ENCODE measurements at regions not wholly inside any gene's neighbourhood (a gene's known extent, or its start where the extent isn't known, plus 50 kb on each side); places are given as distances from the start of the nearest gene placed in this dataset.

- Histone ChIP-seq H2AFZ (ENCODE audit: low read depth, low read length) (no peak overlapping the region), H3K27me3 (ENCODE audit: control insufficient read depth in 2 of 2, insufficient read depth in 2 of 2, low read length in 2 of 2) (no peaks in the 10 kb centered on the region), H4K20me1 (replicated peaks; ENCODE audit: control insufficient read depth, insufficient read depth, low read length) (no peaks in the 10 kb centered on the region), H3K27ac (ENCODE audit: extremely low read depth, low read depth, low read length) (no peak overlapping the region), H3K4me3 (no peak overlapping the region), H3K9me3 (replicated peaks; ENCODE audit: control insufficient read depth, insufficient read depth, low read depth, low read length) (no peaks in the 10 kb centered on the region; the same call in 1 of the 2 replicates), H3K9ac (ENCODE audit: insufficient read depth in 1 of 2, low read depth in 2 of 2, low read length in 2 of 2) (no peak overlapping the region), H3K9me1 (ENCODE audit: control insufficient read depth, insufficient read depth, low read length) (no peaks in the 10 kb centered on the region), H3K4me2 (ENCODE audit: insufficient read depth, low read length) (no peak overlapping the region), H3K4me1 (replicated peaks in 1 of 2; ENCODE audit: control insufficient read depth in 2 of 2, insufficient read depth in 2 of 2, low read length in 2 of 2) (no peaks in the 10 kb centered on the region), H3K36me3 (ENCODE audit: control insufficient read depth, insufficient read depth, low read length) (no peaks in the 10 kb centered on the region), H3K79me2 (ENCODE audit: control insufficient read depth, insufficient read depth, low read length) (no peaks in the 10 kb centered on the region)
- DNase-seq (ENCODE audit: extremely low read depth in 1 of 4, low spot score in 3 of 4) (no peak), ATAC-seq (no peak), FAIRE-seq (no peak)
- CTCF ChIA-PET (ENCODE audit: low intra/inter-chr PET ratio): no interaction called here
- in situ Hi-C loops (cut with MboI) (no loop called here), intact Hi-C loops (cut with micrococcal nuclease) (no loop called here)
- no peak for TF ChIP-seq TAF1 (IDR thresholded peaks at IDR 0.05; ENCODE audit: control insufficient read depth, extremely low read depth, insufficient read depth, low read length, severe bottlenecking)
- no peak for TF ChIP-seq RAD21 (CRISPR knock-in tag; conservative IDR thresholded peaks at IDR 0.05 in 1 of 2, IDR thresholded peaks at IDR 0.05 in 1 of 2)
- no peak for TF ChIP-seq MTA3 (IDR thresholded peaks at IDR 0.05; ENCODE audit: borderline replicate concordance)
- TF ChIP-seq ZFP30 (CRISPR knock-in tag; IDR thresholded peaks at IDR 0.05; ENCODE audit: borderline replicate concordance): no peak
- no peak for TF ChIP-seq TAL1 (IDR thresholded peaks at IDR 0.05)
- no peak for TF ChIP-seq EZH2 (IDR thresholded peaks at IDR 0.05; ENCODE audit: borderline replicate concordance, low read depth, low read length)
- no peak for TF ChIP-seq NR2C2 (CRISPR knock-in tag; IDR thresholded peaks at IDR 0.05)
- TF ChIP-seq NR2C2 (tag; IDR thresholded peaks at IDR 0.05): no peak
- TF ChIP-seq, protein P1, sequence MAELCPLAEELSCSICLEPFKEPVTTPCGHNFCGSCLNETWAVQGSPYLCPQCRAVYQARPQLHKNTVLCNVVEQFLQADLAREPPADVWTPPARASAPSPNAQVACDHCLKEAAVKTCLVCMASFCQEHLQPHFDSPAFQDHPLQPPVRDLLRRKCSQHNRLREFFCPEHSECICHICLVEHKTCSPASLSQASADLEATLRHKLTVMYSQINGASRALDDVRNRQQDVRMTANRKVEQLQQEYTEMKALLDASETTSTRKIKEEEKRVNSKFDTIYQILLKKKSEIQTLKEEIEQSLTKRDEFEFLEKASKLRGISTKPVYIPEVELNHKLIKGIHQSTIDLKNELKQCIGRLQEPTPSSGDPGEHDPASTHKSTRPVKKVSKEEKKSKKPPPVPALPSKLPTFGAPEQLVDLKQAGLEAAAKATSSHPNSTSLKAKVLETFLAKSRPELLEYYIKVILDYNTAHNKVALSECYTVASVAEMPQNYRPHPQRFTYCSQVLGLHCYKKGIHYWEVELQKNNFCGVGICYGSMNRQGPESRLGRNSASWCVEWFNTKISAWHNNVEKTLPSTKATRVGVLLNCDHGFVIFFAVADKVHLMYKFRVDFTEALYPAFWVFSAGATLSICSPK (IDR thresholded peaks at IDR 0.05; ENCODE audit: borderline replicate concordance): no peak
- TF ChIP-seq ZNF174 (CRISPR knock-in tag; IDR thresholded peaks at IDR 0.05): no peak
- TF ChIP-seq TFAM (CRISPR knock-in tag; conservative IDR thresholded peaks at IDR 0.05): no peak
- TF ChIP-seq HDAC2 (IDR thresholded peaks at IDR 0.05): no peak
- no peak for TF ChIP-seq ZNF583 (CRISPR knock-in tag; IDR thresholded peaks at IDR 0.05)
- TF ChIP-seq ZNF436 (CRISPR knock-in tag; IDR thresholded peaks at IDR 0.05): no peak
- no peak for TF ChIP-seq BRD9 (IDR thresholded peaks at IDR 0.05; ENCODE audit: low read depth, partially characterized antibody)
- no peak for TF ChIP-seq ZNF3 (CRISPR knock-in tag; IDR thresholded peaks at IDR 0.05)
- TF ChIP-seq RB1 (IDR thresholded peaks at IDR 0.05; ENCODE audit: low read depth): no peak
- TF ChIP-seq, protein P2, sequence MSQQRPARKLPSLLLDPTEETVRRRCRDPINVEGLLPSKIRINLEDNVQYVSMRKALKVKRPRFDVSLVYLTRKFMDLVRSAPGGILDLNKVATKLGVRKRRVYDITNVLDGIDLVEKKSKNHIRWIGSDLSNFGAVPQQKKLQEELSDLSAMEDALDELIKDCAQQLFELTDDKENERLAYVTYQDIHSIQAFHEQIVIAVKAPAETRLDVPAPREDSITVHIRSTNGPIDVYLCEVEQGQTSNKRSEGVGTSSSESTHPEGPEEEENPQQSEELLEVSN (IDR thresholded peaks at IDR 0.05; ENCODE audit: borderline replicate concordance in 1 of 2, extremely low read depth in 1 of 2, insufficient read depth in 1 of 2, insufficient read length in 1 of 2, low read depth in 1 of 2, low read length in 1 of 2, poor library complexity in 1 of 2, severe bottlenecking in 1 of 2): no peak
- no peak for TF ChIP-seq RBFOX2 (IDR thresholded peaks at IDR 0.05; ENCODE audit: low read depth, low read length)
- no peak for TF ChIP-seq MAFF (IDR thresholded peaks at IDR 0.05; ENCODE audit: low read length)
- 0% methylated on average over 2 of the region's 2 CpGs for WGBS (ENCODE audit: insufficient coverage, low coverage, missing lambda C conversion rate)
- BruUV-seq (replicated peaks): no TSS peak
- POLR2A ChIA-PET: no interaction called here
Observed at GRCh38 chr4:69032847-69033638, 63.2 kb upstream of the UGT2B7 start.

All from K562 (cell line).